IMR-90 (cell line): ENCODE measurements at regions not wholly inside any gene's neighbourhood (a gene's known extent, or its start where the extent isn't known, plus 50 kb on each side); places are given as distances from the start of the nearest gene placed in this dataset.

ENCODE experiments used
- ATAC-seq: fragments of 200-7000 bp; cut with Tn5 transposase; 2 replicates; pipeline ENCODE4 v1.9.1; 2020; ENCODE audit warnings: low read depth, mild to moderate bottlenecking, moderate library complexity
- BruUV-seq: library from RNA; stranded (reverse); fragments of 400-500 nt; replicated peaks from 2 replicates; lab custom pipeline; 2021; lab: Mats Ljungman, UMichigan
- CTCF ChIA-PET: fragments of 300-600 bp; formaldehyde crosslinking; extraction: SDS; loops from one replicate; lab custom pipeline; 2021; ENCODE audit warnings: antibody characterized with exemption; lab: Yijun Ruan, JAX
- POLR2A ChIA-PET: fragments of 300-600 bp; sonication (Branson Sonifier 250); formaldehyde crosslinking; loops from one replicate; lab custom pipeline; 2022; ENCODE audit warnings: antibody characterized with exemption; ENCODE audit not compliant: unreplicated experiment; lab: Charles Lee
- DNase-seq: peaks from one replicate; pipeline ENCODE4 v3.0.0; 2013
- H2AFZ ChIP-seq: replicated peaks from 2 replicates; pipeline ENCODE3; 2013; ENCODE audit warnings: low read length, mild to moderate bottlenecking; ENCODE audit not compliant: poor library complexity
- H2AK5ac ChIP-seq: 2 replicates; pipeline ENCODE4 v1.6.1; 2013; ENCODE audit warnings: low read depth, low read length, inconsistent platforms
- H2AK9ac ChIP-seq: replicated peaks from 2 replicates; pipeline ENCODE3; 2013; ENCODE audit warnings: mild to moderate bottlenecking, low read depth, low read length, moderate library complexity; ENCODE audit not compliant: poor library complexity
- H2BK120ac ChIP-seq: 2 replicates; pipeline ENCODE4 v1.6.1; 2013; ENCODE audit warnings: low read depth, low read length, inconsistent platforms
- H2BK15ac ChIP-seq: 3 replicates; pipeline ENCODE4 v1.6.1; 2013; ENCODE audit warnings: low read depth, low read length, inconsistent platforms
- H2BK20ac ChIP-seq: 2 replicates; pipeline ENCODE4 v1.6.1; 2013; ENCODE audit warnings: low read depth, mild to moderate bottlenecking, inconsistent platforms, low read length, moderate library complexity
- H2BK5ac ChIP-seq: 2 replicates; pipeline ENCODE4 v1.6.1; 2013; ENCODE audit warnings: mild to moderate bottlenecking, low read depth, low read length, inconsistent platforms; ENCODE audit not compliant: poor library complexity, severe bottlenecking
- H3K14ac ChIP-seq: replicated peaks from 2 replicates; pipeline ENCODE4 v1.6.1; 2013; ENCODE audit warnings: low read depth, low read length, inconsistent platforms
- H3K18ac ChIP-seq: 2 replicates; pipeline ENCODE4 v1.6.1; 2013; ENCODE audit warnings: low read depth, low read length, control low read depth
- H3K23ac ChIP-seq: 2 replicates; pipeline ENCODE4 v1.6.1; 2013; ENCODE audit warnings: low read depth, low read length, inconsistent platforms
- H3K27ac ChIP-seq: 2 replicates; pipeline ENCODE4 v1.5.1; 2013; ENCODE audit warnings: mild to moderate bottlenecking, control low read depth, low read length; ENCODE audit not compliant: insufficient read depth
- H3K27me3 ChIP-seq: 2 replicates; pipeline ENCODE4 v1.6.1; 2013; ENCODE audit warnings: low read length; ENCODE audit not compliant: control insufficient read depth, insufficient read depth
- H3K36me3 ChIP-seq: 2 replicates; pipeline ENCODE4 v1.6.1; 2013; ENCODE audit warnings: low read length, mixed read lengths; ENCODE audit not compliant: control insufficient read depth, insufficient read depth
- H3K4ac ChIP-seq: 2 replicates; pipeline ENCODE4 v1.6.1; 2013; ENCODE audit warnings: low read depth, low read length, inconsistent platforms
- H3K4me1 ChIP-seq: 2 replicates; pipeline ENCODE4 v1.6.1; 2013; ENCODE audit warnings: low read length, mixed read lengths; ENCODE audit not compliant: control insufficient read depth, insufficient read depth
- H3K4me2 ChIP-seq: 2 replicates; pipeline ENCODE4 v1.6.1; 2013; ENCODE audit warnings: low read depth, mild to moderate bottlenecking, control low read depth, low read length, moderate library complexity
- H3K4me3 ChIP-seq: 2 replicates; pipeline ENCODE4 v1.5.1; 2013; ENCODE audit warnings: low read depth, mild to moderate bottlenecking, control low read depth, low read length, moderate library complexity; ENCODE audit not compliant: insufficient read depth
- H3K56ac ChIP-seq: 2 replicates; pipeline ENCODE4 v1.6.1; 2013; ENCODE audit warnings: low read length, inconsistent platforms; ENCODE audit not compliant: insufficient read depth; ENCODE audit errors: extremely low read depth
- H3K79me1 ChIP-seq, 2 experiments: 2 replicates each; pipeline ENCODE4 v1.6.1; 2013; ENCODE audit warnings: low read length in 2 of 2, inconsistent platforms in 1 of 2, low read depth in 1 of 2
- H3K9ac ChIP-seq: 2 replicates; pipeline ENCODE4 v1.6.1; 2013; ENCODE audit warnings: low read depth, low read length, control low read depth
- H3K9me1 ChIP-seq: 2 replicates; pipeline ENCODE4 v1.6.1; 2013; ENCODE audit warnings: low read length, inconsistent platforms; ENCODE audit not compliant: insufficient read depth
- H3K9me3 ChIP-seq: 2 replicates; pipeline ENCODE4 v1.6.1; 2013; ENCODE audit warnings: low read length; ENCODE audit not compliant: control insufficient read depth, insufficient read depth
- H4K20me1 ChIP-seq: 2 replicates; pipeline ENCODE4 v1.6.1; 2013; ENCODE audit warnings: low read length, inconsistent platforms; ENCODE audit not compliant: insufficient read depth
- H4K5ac ChIP-seq: 2 replicates; pipeline ENCODE4 v1.6.1; 2013; ENCODE audit warnings: mild to moderate bottlenecking, low read depth, low read length, control low read depth
- H4K8ac ChIP-seq, 2 experiments: 2 replicates each; pipeline ENCODE4 v1.6.1; 2013; ENCODE audit warnings: low read depth in 2 of 2, low read length in 2 of 2, control low read depth in 1 of 2, inconsistent platforms in 1 of 2
- H4K91ac ChIP-seq: 2 replicates; pipeline ENCODE4 v1.6.1; 2013; ENCODE audit warnings: low read depth, low read length, inconsistent platforms; ENCODE audit not compliant: insufficient read depth
- CHD1 ChIP-seq: IDR thresholded peaks from 2 replicates; pipeline ENCODE4 v1.6.1; 2012; ENCODE audit warnings: low read depth, low read length, improper control_type of control experiment
- CTCF ChIP-seq: conservative IDR thresholded peaks from 2 replicates; pipeline ENCODE4 v1.5.1; 2012; ENCODE audit warnings: mild to moderate bottlenecking, low read depth, low read length, improper control_type of control experiment
- MAFK ChIP-seq: IDR thresholded peaks from 2 replicates; pipeline ENCODE4 v1.6.1; 2012; ENCODE audit warnings: low read depth, low read length, improper control_type of control experiment
- MAZ ChIP-seq: IDR thresholded peaks from 2 replicates; pipeline ENCODE4 v1.6.1; 2012; ENCODE audit warnings: low read depth, mild to moderate bottlenecking, low read length, improper control_type of control experiment, moderate library complexity, borderline replicate concordance
- MXI1 ChIP-seq: IDR thresholded peaks from 2 replicates; pipeline ENCODE4 v1.6.1; 2012; ENCODE audit warnings: low read depth, mild to moderate bottlenecking, low read length, moderate library complexity, borderline replicate concordance
- NFE2L2 ChIP-seq: fragments of 150-350 bp; IDR thresholded peaks from 2 replicates; pipeline ENCODE4 v1.6.1; 2016; ENCODE audit warnings: low read depth, mild to moderate bottlenecking, low read length
- WGBS, 2 experiments: methylation state at CpG; one replicate each; pipeline versions ENCODE4 v1.1.5 to v1.1.7; 2013; ENCODE audit warnings: missing lambda C conversion rate in 2 of 2; ENCODE audit not compliant: insufficient read length in 1 of 2; ENCODE audit errors: extremely low coverage in 2 of 2; 5-methylcytosine and 5-hydroxymethylcytosine counted together
- dilution Hi-C: fragments of 300-500 bp; cut with HindIII; formaldehyde crosslinking; loops from one replicate; pipeline ENCODE4 v1.14.3; 2018; ENCODE audit warnings: low sequenced_read_pairs; ENCODE audit not compliant: unreplicated experiment
- in situ Hi-C: fragments of 300-500 bp; cut with MboI; formaldehyde crosslinking; loops from 3 replicates; pipeline ENCODE4 v1.14.3; 2019; ENCODE audit warnings: low sequenced_read_pairs, inconsistent platforms, mixed read lengths
- intact Hi-C: fragments of 100-400 bp; cut with micrococcal nuclease; formaldehyde crosslinking; loops from 2 replicates; pipeline ENCODE4 v1.10.0; 2022

GRCh38 chr16:26985100-26986065 is 81.3 kb upstream of the C16orf82 start:
- no peak overlapping the region for H2AFZ ChIP-seq
- H4K8ac ChIP-seq: peak overlapping the region; percentile 76 to 80; a peak in 3 of 4 replicates
- no peak for ATAC-seq
- H4K20me1 ChIP-seq: no peaks in the 10 kb centered on the region
- H2BK15ac ChIP-seq: peak overlapping the region; percentile 86; the same call in 2 of the 3 replicates
- H2AK5ac ChIP-seq: peak overlapping the region; percentile 88
- dilution Hi-C loops (no loop called here), intact Hi-C loops (no loop called here), in situ Hi-C loops (no loop called here)
- peak overlapping the region; percentile 98 for H2BK120ac ChIP-seq
- H2AK9ac ChIP-seq: no peak overlapping the region
- H3K79me1 ChIP-seq: peaks cover 0 to 3% of the 10 kb centered on the region in 2 experiments; a peak in 1 of 4 replicates
- POLR2A ChIA-PET: no interaction called here
- no peak overlapping the region; the same call in 1 of the 2 replicates for H3K18ac ChIP-seq
- H2BK5ac ChIP-seq: peak overlapping the region; percentile 61
- DNase-seq: no peak
- peaks cover 39% of the 10 kb centered on the region for H3K4me1 ChIP-seq
- no TSS peak for BruUV-seq
- peak overlapping the region; percentile 100 for H2BK20ac ChIP-seq
- H3K9me3 ChIP-seq: no peaks in the 10 kb centered on the region
- peak overlapping the region; percentile 65 for H3K14ac ChIP-seq
- H4K91ac ChIP-seq: peak overlapping the region; percentile 98
- H3K9me1 ChIP-seq: peaks cover 31% of the 10 kb centered on the region
- no peak overlapping the region for H3K56ac ChIP-seq
- TF ChIP-seq CHD1 (no peak), MAZ (no peak), MXI1 (no peak), MAFK (no peak), NFE2L2 (no peak), CTCF (no peak)
- no peaks in the 10 kb centered on the region for H3K36me3 ChIP-seq
- no peak overlapping the region for H3K4me2 ChIP-seq
- no peak overlapping the region for H3K4me3 ChIP-seq
- H3K27ac ChIP-seq: peak overlapping the region; percentile 49; the same call in 1 of the 2 replicates
- 0 out of 2 replicates have a peak overlapping the region, but pooled peaks have one; percentile 49 for H3K23ac ChIP-seq
- peak overlapping the region; percentile 97 for H3K4ac ChIP-seq
- H3K9ac ChIP-seq: no peak overlapping the region
- no peaks in the 10 kb centered on the region for H3K27me3 ChIP-seq
- CTCF ChIA-PET: no interaction called here
- WGBS, 2 experiments: 79% methylated on average over 6 of the region's 17 CpGs; no CpG with 5 or more reads in 1 of the 2 experiments
- H4K5ac ChIP-seq: peak overlapping the region; percentile 32; the same call in 1 of the 2 replicates
